BJ (cell line): ENCODE measurements at regions not wholly inside any gene's neighbourhood (a gene's known extent, or its start where the extent isn't known, plus 50 kb on each side); places are given as distances from the start of the nearest gene placed in this dataset.
"Not testable (repeated sequence)": the region's sequence is repeated elsewhere in the genome, so short reads cannot be mapped to it uniquely, and the experiment has no call there.

Source experiments
- CTCF ChIA-PET: fragments of 350-600 bp; formaldehyde crosslinking; extraction: SDS; loops from one replicate; lab custom pipeline; 2021; ENCODE audit warnings: antibody characterized with exemption, inconsistent platforms; lab: Yijun Ruan, JAX
- POLR2A ChIA-PET: fragments of 300-600 bp; sonication (Branson Sonifier 250); formaldehyde crosslinking; extraction: SDS; loops from one replicate; lab custom pipeline; 2021; ENCODE audit warnings: antibody characterized with exemption; lab: Charles Lee
- DNase-seq: peaks from one replicate; pipeline ENCODE4 v3.0.0-alpha.2; 2011; ENCODE audit warnings: low read depth
- H3K27me3 ChIP-seq: 2 replicates; pipeline ENCODE4 v1.6.0; 2011; ENCODE audit warnings: low read length; ENCODE audit not compliant: control insufficient read depth, insufficient read depth
- H3K36me3 ChIP-seq: 2 replicates; pipeline ENCODE4 v1.5.1; 2011; ENCODE audit warnings: low read length; ENCODE audit not compliant: control insufficient read depth, insufficient read depth
- H3K4me3 ChIP-seq: 2 replicates; pipeline ENCODE4 v1.5.1; 2011; ENCODE audit warnings: low read depth, mild to moderate bottlenecking, control low read depth, low read length
- CTCF ChIP-seq: IDR thresholded peaks from 2 replicates; pipeline ENCODE4 v1.5.1; 2011; ENCODE audit warnings: low read depth, mild to moderate bottlenecking, control low read depth, inconsistent platforms, low read length, moderate library complexity; ENCODE audit not compliant: insufficient read depth

GRCh38 chr4:104286867-104287266 lies 207.8 kb downstream of the CXXC4 start:
- H3K36me3 ChIP-seq: no peaks in the 10 kb centered on the region
- no peaks in the 10 kb centered on the region for H3K27me3 ChIP-seq
- TF ChIP-seq CTCF: no peak
- ChIA-PET POLR2A (no interaction called here), CTCF (no interaction called here)
- no peak overlapping the region for H3K4me3 ChIP-seq
- DNase-seq: no peak

GRCh38 chr4:104283303-104283702 lies 211.4 kb downstream of the CXXC4 start:
- TF ChIP-seq CTCF: no peak
- POLR2A ChIA-PET: no interaction called here
- no peak for DNase-seq
- CTCF ChIA-PET: interaction anchor here (0.6 kb wide), 1 partner anchor 1776 kb away, joined by 3 read pairs; no protein-coding TSS in a partner anchor
- no peaks in the 10 kb centered on the region for H3K27me3 ChIP-seq
- H3K4me3 ChIP-seq: no peak overlapping the region
- no peaks in the 10 kb centered on the region for H3K36me3 ChIP-seq

GRCh38 chr4:104279744-104280143 lies 214.9 kb downstream of the CXXC4 start:
- DNase-seq: no peak
- H3K36me3 ChIP-seq: no peaks in the 10 kb centered on the region
- ChIA-PET CTCF (no interaction called here), POLR2A (no interaction called here)
- TF ChIP-seq CTCF: no peak
- H3K4me3 ChIP-seq: no peak overlapping the region
- H3K27me3 ChIP-seq: no peaks in the 10 kb centered on the region

- Histone ChIP-seq H3K4me3 (no peak overlapping the region), H3K36me3 (no peaks in the 10 kb centered on the region), H3K27me3 (no peaks in the 10 kb centered on the region)
- TF ChIP-seq CTCF: no peak
- ChIA-PET CTCF (no interaction called here), POLR2A (no interaction called here)
- no peak for DNase-seq
Measured at GRCh38 chr4:104272966-104273365, 221.7 kb downstream of the CXXC4 start.

GRCh38 chr4:104269603-104270002 lies 225.1 kb downstream of the CXXC4 start:
- H3K27me3 ChIP-seq, H3K36me3 ChIP-seq, H3K4me3 ChIP-seq, CTCF ChIA-PET, DNase-seq, POLR2A ChIA-PET: not testable (repeated sequence)

GRCh38 chr4:104263100-104263499 lies 231.6 kb downstream of the CXXC4 start:
- DNase-seq: no peak
- H3K27me3 ChIP-seq: no peaks in the 10 kb centered on the region
- TF ChIP-seq CTCF: no peak
- H3K36me3 ChIP-seq: no peaks in the 10 kb centered on the region
- ChIA-PET CTCF (no interaction called here), POLR2A (no interaction called here)
- no peak overlapping the region for H3K4me3 ChIP-seq
